A673 (cell line): ENCODE measurements at regions not wholly inside any gene's neighbourhood (a gene's known extent, or its start where the extent isn't known, plus 50 kb on each side); places are given as distances from the start of the nearest gene placed in this dataset.

Source experiments
- BruUV-seq: library from RNA; stranded (reverse); fragments of 400-500 nt; replicated peaks from 2 replicates; lab custom pipeline; 2021; lab: Mats Ljungman, UMichigan
- CTCF ChIA-PET: fragments of 300-600 bp; sonication (Branson Sonifier 250); formaldehyde crosslinking; loops from one replicate; lab custom pipeline; 2022; ENCODE audit warnings: antibody characterized with exemption; lab: Charles Lee
- POLR2A ChIA-PET: fragments of 300-600 bp; sonication (Branson Sonifier 250); formaldehyde crosslinking; loops from one replicate; lab custom pipeline; 2022; ENCODE audit warnings: antibody characterized with exemption; ENCODE audit not compliant: low non-redundant PET; lab: Charles Lee
- DNase-seq: peaks from one replicate; pipeline ENCODE4 v3.0.0-alpha.2; 2015; ENCODE audit warnings: low spot score
- H3K27ac ChIP-seq: fragments of 200-600 bp; sonication (generic); 2 replicates; pipeline ENCODE4 v1.5.1; 2016; ENCODE audit warnings: mixed run types, low read depth, mild to moderate bottlenecking, mixed read lengths, antibody characterized with exemption, low read length; ENCODE audit not compliant: poor library complexity, severe bottlenecking
- H3K27me3 ChIP-seq: fragments of 200-600 bp; sonication (generic); replicated peaks from 2 replicates; pipeline ENCODE4 v1.6.1; 2017; ENCODE audit warnings: mixed run types, low read depth, mild to moderate bottlenecking, mixed read lengths, antibody characterized with exemption, low read length; ENCODE audit not compliant: insufficient read depth, poor library complexity
- H3K36me3 ChIP-seq: fragments of 200-600 bp; sonication (generic); 2 replicates; pipeline ENCODE4 v1.6.1; 2016; ENCODE audit warnings: mixed run types, mild to moderate bottlenecking, mixed read lengths, antibody characterized with exemption, low read length; ENCODE audit not compliant: insufficient read depth, poor library complexity, severe bottlenecking
- H3K4me1 ChIP-seq: fragments of 200-600 bp; sonication (generic); 2 replicates; pipeline ENCODE4 v1.6.1; 2017; ENCODE audit warnings: mixed run types, mild to moderate bottlenecking, mixed read lengths, antibody characterized with exemption, low read length; ENCODE audit not compliant: insufficient read depth, poor library complexity, severe bottlenecking
- H3K4me3 ChIP-seq: fragments of 200-600 bp; sonication (generic); 2 replicates; pipeline ENCODE4 v1.5.1; 2016; ENCODE audit warnings: low read depth, mixed run types, mild to moderate bottlenecking, mixed read lengths, low read length; ENCODE audit not compliant: poor library complexity, severe bottlenecking
- H3K9me3 ChIP-seq: fragments of 200-600 bp; sonication (generic); 2 replicates; pipeline ENCODE4 v1.6.1; 2016; ENCODE audit warnings: mixed run types, low read depth, mild to moderate bottlenecking, mixed read lengths, antibody characterized with exemption, low read length; ENCODE audit not compliant: poor library complexity, severe bottlenecking
- CTCF ChIP-seq: fragments of 300-800, 200-600 bp; sonication (generic); conservative IDR thresholded peaks from 2 replicates; pipeline ENCODE4 v1.5.1; 2017; ENCODE audit warnings: low read depth, mild to moderate bottlenecking, antibody characterized with exemption, low read length, moderate library complexity, mixed read lengths
- EZH2 ChIP-seq: fragments of 200-600 bp; sonication (generic); IDR thresholded peaks from 2 replicates; pipeline ENCODE4 v1.6.1; 2017; ENCODE audit warnings: borderline replicate concordance, low read depth, mild to moderate bottlenecking, mixed read lengths, antibody characterized with exemption, low read length; ENCODE audit not compliant: poor library complexity, severe bottlenecking
- intact Hi-C: fragments of 100-400 bp; cut with micrococcal nuclease; formaldehyde crosslinking; loops from one replicate; pipeline ENCODE4 v1.10.0; 2022; ENCODE audit not compliant: unreplicated experiment

GRCh38 chrX:125503769-125504168, 184.1 kb downstream of the TEX13C start:
- BruUV-seq, result no TSS peak
- no peak for DNase-seq

GRCh38 chrX:125505207-125505606, 185.5 kb downstream of the TEX13C start:
- ChIA-PET POLR2A (no interaction called here), CTCF (no interaction called here)
- intact Hi-C loops, result no loop called here
- no peaks in the 10 kb centered on the region for H3K27me3 ChIP-seq
- no peaks in the 10 kb centered on the region for H3K4me1 ChIP-seq
- TF ChIP-seq CTCF (no peak), EZH2 (no peak)
- BruUV-seq, result no TSS peak
- H3K36me3 ChIP-seq, result no peaks in the 10 kb centered on the region
- no peaks in the 10 kb centered on the region for H3K9me3 ChIP-seq
- DNase-seq, result no peak
- H3K4me3 ChIP-seq, result no peak overlapping the region
- no peak overlapping the region for H3K27ac ChIP-seq

More at GRCh38 chrX:125503769-125504168, 184.1 kb downstream of the TEX13C start:
- no peak for TF ChIP-seq CTCF
- TF ChIP-seq EZH2, result no peak
- H3K4me3 ChIP-seq, result no peak overlapping the region
- no peak overlapping the region for H3K27ac ChIP-seq
- H3K27me3 ChIP-seq, result no peaks in the 10 kb centered on the region
- intact Hi-C loops, result no loop called here
- H3K36me3 ChIP-seq, result no peaks in the 10 kb centered on the region
- POLR2A ChIA-PET, result no interaction called here
- H3K4me1 ChIP-seq, result no peaks in the 10 kb centered on the region
- CTCF ChIA-PET, result no interaction called here
- H3K9me3 ChIP-seq, result no peaks in the 10 kb centered on the region

GRCh38 chrX:125507119-125507518, 187.4 kb downstream of the TEX13C start:
- intact Hi-C loops, result no loop called here
- Histone ChIP-seq H3K27me3 (no peaks in the 10 kb centered on the region), H3K4me1 (no peaks in the 10 kb centered on the region), H3K9me3 (no peaks in the 10 kb centered on the region), H3K4me3 (no peak overlapping the region), H3K36me3 (no peaks in the 10 kb centered on the region), H3K27ac (no peak overlapping the region)
- no TSS peak for BruUV-seq
- TF ChIP-seq EZH2 (no peak), CTCF (no peak)
- ChIA-PET POLR2A (no interaction called here), CTCF (no interaction called here)
- DNase-seq, result no peak
